ENCODE measurements at regions not wholly inside any gene's neighbourhood (a gene's known extent, or its start where the extent isn't known, plus 50 kb on each side); places are given as distances from the start of the nearest gene placed in this dataset.

DNA sequence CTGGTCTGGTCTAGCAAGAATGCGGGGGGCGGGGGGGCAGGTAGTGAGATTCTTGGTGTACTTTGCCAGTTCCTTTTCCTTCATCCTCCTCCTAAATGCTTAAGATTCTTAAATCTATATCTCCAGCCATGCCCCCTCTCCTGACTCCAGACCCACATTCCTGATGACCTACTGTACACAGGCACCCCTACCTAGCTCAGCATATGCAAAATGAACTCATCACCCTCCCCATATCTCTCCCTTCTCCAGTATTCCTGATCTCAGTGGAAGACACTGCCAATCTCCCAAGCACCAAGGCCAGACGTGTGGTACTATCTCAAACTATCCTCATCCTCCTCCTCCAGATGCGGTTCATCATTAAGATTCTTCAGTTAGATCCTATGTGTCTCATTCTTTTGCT, 215.8 kb downstream of the SPTSSA start:
- Histone ChIP-seq H3K9me3 (no peaks in the 10 kb centered on the region), H3K36me3 (no peaks in the 10 kb centered on the region), H3K4me3 (ENCODE audit: low read depth in 1 of 2, low read length in 1 of 2) (no peak overlapping the region), H3K4me1 (ENCODE audit: control insufficient read depth in 1 of 2, insufficient read depth in 1 of 2, low read depth in 1 of 2, low read length in 1 of 2) (no peaks in the 10 kb centered on the region), H3K27me3 (no peaks in the 10 kb centered on the region), H3K27ac (no peak overlapping the region)
- TF ChIP-seq, protein P1, sequence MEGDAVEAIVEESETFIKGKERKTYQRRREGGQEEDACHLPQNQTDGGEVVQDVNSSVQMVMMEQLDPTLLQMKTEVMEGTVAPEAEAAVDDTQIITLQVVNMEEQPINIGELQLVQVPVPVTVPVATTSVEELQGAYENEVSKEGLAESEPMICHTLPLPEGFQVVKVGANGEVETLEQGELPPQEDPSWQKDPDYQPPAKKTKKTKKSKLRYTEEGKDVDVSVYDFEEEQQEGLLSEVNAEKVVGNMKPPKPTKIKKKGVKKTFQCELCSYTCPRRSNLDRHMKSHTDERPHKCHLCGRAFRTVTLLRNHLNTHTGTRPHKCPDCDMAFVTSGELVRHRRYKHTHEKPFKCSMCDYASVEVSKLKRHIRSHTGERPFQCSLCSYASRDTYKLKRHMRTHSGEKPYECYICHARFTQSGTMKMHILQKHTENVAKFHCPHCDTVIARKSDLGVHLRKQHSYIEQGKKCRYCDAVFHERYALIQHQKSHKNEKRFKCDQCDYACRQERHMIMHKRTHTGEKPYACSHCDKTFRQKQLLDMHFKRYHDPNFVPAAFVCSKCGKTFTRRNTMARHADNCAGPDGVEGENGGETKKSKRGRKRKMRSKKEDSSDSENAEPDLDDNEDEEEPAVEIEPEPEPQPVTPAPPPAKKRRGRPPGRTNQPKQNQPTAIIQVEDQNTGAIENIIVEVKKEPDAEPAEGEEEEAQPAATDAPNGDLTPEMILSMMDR (IDR thresholded peaks at IDR 0.05) = no peak

DNA sequence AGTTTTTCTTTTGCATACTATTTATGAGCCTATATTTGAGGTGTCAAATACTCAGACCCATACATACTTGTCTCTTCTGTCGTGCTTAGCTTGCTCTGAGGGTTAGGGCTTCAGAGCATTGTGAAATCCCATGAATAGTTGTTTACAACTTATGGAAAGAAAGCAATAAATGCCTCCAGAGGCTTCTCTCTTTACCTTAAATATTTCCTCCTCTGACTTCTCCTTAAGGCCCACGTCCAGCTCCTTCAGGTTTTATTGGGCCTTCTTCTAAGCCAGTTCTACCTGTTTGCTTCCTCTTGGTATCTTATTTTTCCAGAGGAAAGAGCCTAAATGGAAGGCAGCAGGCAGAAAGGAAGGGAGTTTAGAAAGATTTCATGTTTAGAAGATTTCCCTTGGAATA, 218.6 kb downstream of the SPTSSA start:
- no peaks in the 10 kb centered on the region for H3K4me1 ChIP-seq (ENCODE audit: control insufficient read depth in 1 of 2, insufficient read depth in 1 of 2, low read depth in 1 of 2, low read length in 1 of 2)
- peaks cover 12% of the 10 kb centered on the region for H3K27me3 ChIP-seq
- H3K27ac ChIP-seq = no peak overlapping the region
- H3K4me3 ChIP-seq (ENCODE audit: low read depth in 1 of 2, low read length in 1 of 2) = no peak overlapping the region
- no peaks in the 10 kb centered on the region for H3K9me3 ChIP-seq
- H3K36me3 ChIP-seq = no peaks in the 10 kb centered on the region
- TF ChIP-seq, protein P1 (IDR thresholded peaks at IDR 0.05) = no peak

DNA sequence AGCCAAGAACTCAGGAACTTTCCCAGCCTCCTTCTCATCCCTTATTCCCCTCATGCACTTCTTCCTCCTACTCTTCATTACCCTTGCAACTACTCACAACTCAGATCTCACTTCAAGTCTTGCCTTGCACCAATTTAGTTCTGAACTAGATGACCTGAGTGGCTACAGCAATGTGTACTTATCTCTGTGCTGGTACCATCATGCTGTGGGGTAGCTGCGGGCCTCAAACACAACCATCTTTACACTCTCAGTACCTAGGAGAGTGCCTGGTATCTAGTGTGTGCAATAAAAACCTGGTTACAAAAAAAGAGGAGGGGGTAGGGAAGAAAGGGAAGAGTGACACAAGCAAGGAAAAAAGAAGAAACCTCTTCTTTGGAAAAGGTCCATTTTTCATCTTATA, 219.0 kb downstream of the SPTSSA start:
- Histone ChIP-seq H3K9me3 (no peaks in the 10 kb centered on the region), H3K36me3 (no peaks in the 10 kb centered on the region), H3K4me3 (ENCODE audit: low read depth in 1 of 2, low read length in 1 of 2) (no peak overlapping the region), H3K4me1 (ENCODE audit: control insufficient read depth in 1 of 2, insufficient read depth in 1 of 2, low read depth in 1 of 2, low read length in 1 of 2) (no peaks in the 10 kb centered on the region), H3K27me3 (peaks cover 14% of the 10 kb centered on the region), H3K27ac (no peak overlapping the region)
- TF ChIP-seq, protein P1 (IDR thresholded peaks at IDR 0.05) = no peak

DNA sequence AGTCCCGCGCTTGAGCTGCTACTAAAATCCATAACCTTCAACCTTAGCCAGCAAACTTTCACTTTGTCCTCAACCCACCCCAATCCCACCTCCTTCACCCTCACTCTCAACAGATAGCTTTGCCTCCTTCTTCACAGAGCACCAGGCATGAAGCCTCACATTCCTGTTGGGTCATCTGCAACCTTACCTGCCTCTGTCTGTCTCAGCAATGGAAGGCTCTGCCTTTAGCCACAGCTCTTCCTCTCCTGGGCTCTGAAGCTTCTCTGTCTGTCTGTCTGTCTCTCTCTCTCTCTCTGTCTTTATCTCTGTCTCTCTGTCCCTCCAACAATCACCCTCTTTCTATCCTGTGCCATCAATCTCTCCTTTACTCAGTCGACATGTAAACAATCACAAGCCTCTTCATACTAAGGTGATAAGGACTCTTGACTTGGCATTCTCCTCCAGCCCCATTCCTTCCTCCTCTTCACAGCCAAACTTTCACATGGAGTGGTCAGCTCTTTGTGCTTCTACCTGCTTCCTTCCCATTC, 220.8 kb downstream of the SPTSSA start:
- no peak overlapping the region for H3K4me3 ChIP-seq (ENCODE audit: low read depth in 1 of 2, low read length in 1 of 2)
- TF ChIP-seq, protein P1 (IDR thresholded peaks at IDR 0.05) = no peak
- H3K4me1 ChIP-seq (ENCODE audit: control insufficient read depth in 1 of 2, insufficient read depth in 1 of 2, low read depth in 1 of 2, low read length in 1 of 2) = no peaks in the 10 kb centered on the region
- H3K36me3 ChIP-seq = no peaks in the 10 kb centered on the region
- peaks cover 14% of the 10 kb centered on the region for H3K27me3 ChIP-seq
- H3K9me3 ChIP-seq = no peaks in the 10 kb centered on the region
- H3K27ac ChIP-seq = no peak overlapping the region

DNA sequence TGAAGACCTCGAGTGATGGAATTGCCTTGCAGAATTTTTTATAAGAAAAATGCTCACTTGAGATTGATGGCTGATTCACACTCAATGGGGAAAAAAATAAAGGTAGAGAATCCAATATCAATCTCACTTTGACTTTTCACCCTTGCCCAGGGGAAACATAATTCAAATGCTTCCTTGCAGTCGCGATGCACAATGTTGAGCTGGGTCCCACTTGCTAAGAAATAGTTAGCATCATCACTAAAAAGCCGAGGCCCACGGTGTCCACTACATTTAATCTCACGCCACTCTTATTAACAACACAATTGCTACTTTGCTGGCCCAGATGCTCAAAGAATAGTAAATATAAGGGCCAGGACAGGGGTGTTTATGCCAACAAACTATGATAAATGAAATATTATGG, 223.4 kb downstream of the SPTSSA start:
- H3K9me3 ChIP-seq = no peaks in the 10 kb centered on the region
- TF ChIP-seq, protein P1 (IDR thresholded peaks at IDR 0.05) = no peak
- no peaks in the 10 kb centered on the region for H3K4me1 ChIP-seq (ENCODE audit: control insufficient read depth in 1 of 2, insufficient read depth in 1 of 2, low read depth in 1 of 2, low read length in 1 of 2)
- H3K4me3 ChIP-seq (ENCODE audit: low read depth in 1 of 2, low read length in 1 of 2) = no peak overlapping the region
- no peaks in the 10 kb centered on the region for H3K36me3 ChIP-seq
- no peak overlapping the region for H3K27ac ChIP-seq
- peaks cover 14% of the 10 kb centered on the region for H3K27me3 ChIP-seq

DNA sequence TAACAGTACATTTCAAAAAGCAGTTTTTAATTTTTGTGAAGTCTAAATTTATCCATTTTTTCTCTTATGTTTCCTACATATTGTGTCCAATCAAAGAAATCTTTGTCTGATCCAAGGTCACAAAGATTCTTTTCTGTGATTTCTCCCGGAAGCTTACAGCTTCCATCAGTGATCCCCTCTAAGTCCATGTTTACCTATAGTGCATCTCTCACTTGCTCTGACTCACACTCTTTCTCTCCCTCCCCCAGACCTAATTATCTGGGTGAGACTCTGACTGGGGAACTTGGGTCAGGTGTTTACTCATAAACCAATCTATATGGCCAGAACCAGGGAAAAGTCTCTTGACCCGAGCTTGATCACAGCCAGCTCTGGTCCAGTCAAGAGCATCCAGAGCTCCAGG, 224.4 kb downstream of the SPTSSA start:
- TF ChIP-seq, protein P1 (IDR thresholded peaks at IDR 0.05) = no peak
- Histone ChIP-seq H3K27ac (no peak overlapping the region), H3K4me3 (ENCODE audit: low read depth in 1 of 2, low read length in 1 of 2) (no peak overlapping the region), H3K9me3 (no peaks in the 10 kb centered on the region), H3K36me3 (no peaks in the 10 kb centered on the region), H3K4me1 (ENCODE audit: control insufficient read depth in 1 of 2, insufficient read depth in 1 of 2, low read depth in 1 of 2, low read length in 1 of 2) (no peaks in the 10 kb centered on the region), H3K27me3 (peaks cover 14% of the 10 kb centered on the region)
